Gastrocnemius medialis (tissue), 4 donors: ENCODE measurements at regions not wholly inside any gene's neighbourhood (a gene's known extent, or its start where the extent isn't known, plus 50 kb on each side); places are given as distances from the start of the nearest gene placed in this dataset.

Experiments used
- ATAC-seq, 2 donors: fragments of 150-250 bp; one replicate each; pipeline ENCODE4 v1.9.1; 2016
- DNase-seq, 2 donors: peaks; one replicate each; pipeline ENCODE4 v3.0.0-alpha.2; 2019
- H3K27ac ChIP-seq, 4 donors: fragments of 200-600 bp; sonication (generic); 1 replicate in 1 of 4; 2 replicates in 3 of 4; pipeline ENCODE4 v1.5.1; 2016 to 2018; ENCODE audit warnings: mild to moderate bottlenecking in 2 of 4, moderate library complexity in 1 of 4
- H3K27me3 ChIP-seq, 3 donors: fragments of 200-600 bp; sonication (generic) in 2 of 3; 1 replicate in 1 of 3; 2 replicates in 2 of 3; pipeline versions ENCODE4 v1.5.1 to v1.6.0; 2016 to 2019; ENCODE audit warnings: mild to moderate bottlenecking in 1 of 3, moderate library complexity in 1 of 3
- H3K36me3 ChIP-seq, 2 donors: fragments of 200-600 bp; sonication (generic) in 1 of 2; one replicate each; pipeline ENCODE4 v1.5.1; 2017 to 2018
- H3K4me1 ChIP-seq, 2 donors: fragments of 200-600 bp; sonication (generic) in 1 of 2; one replicate each; pipeline ENCODE4 v1.5.1; 2016 to 2017; ENCODE audit warnings: mild to moderate bottlenecking in 2 of 2
- H3K4me3 ChIP-seq, 4 donors: fragments of 200-600 bp; sonication (generic) in 3 of 4; 1 replicate in 1 of 4; 2 replicates in 3 of 4; pipeline ENCODE4 v1.5.1; 2016 to 2019; ENCODE audit warnings: mild to moderate bottlenecking in 2 of 4
- H3K9me3 ChIP-seq, 3 donors: fragments of 200-600 bp; sonication (generic) in 2 of 3; 1 replicate in 1 of 3; 2 replicates in 2 of 3; pipeline ENCODE4 v1.5.1; 2016 to 2019
- CTCF ChIP-seq, 5 experiments: fragments of 450-650 bp in 3 of 5; fragments of 200-600 bp in 2 of 5; sonication (generic) in 2 of 5; IDR thresholded peaks in 4 of 5; conservative IDR thresholded peaks in 1 of 5; 1 replicate in 4 of 5; 2 replicates in 1 of 5; pipeline ENCODE4 v1.5.1; 2016 to 2019; ENCODE audit warnings: antibody characterized with exemption in 5 of 5, mild to moderate bottlenecking in 3 of 5, moderate library complexity in 3 of 5
- POLR2A ChIP-seq, 2 donors: fragments of 450-650 bp; IDR thresholded peaks; one replicate each; pipeline ENCODE4 v1.6.1; 2017; ENCODE audit warnings: antibody characterized with exemption in 2 of 2, mild to moderate bottlenecking in 2 of 2, moderate library complexity in 2 of 2
- in situ Hi-C, 4 donors: fragments of 200-750 bp; cut with MboI; loops; one replicate each; pipeline versions ENCODE4 v1.15.0 to v1.8.0; 2017; ENCODE audit warnings: low sequenced_read_pairs in 4 of 4
- intact Hi-C: fragments of 100-400 bp; cut with DNase I; formaldehyde crosslinking; loops from one replicate; pipeline ENCODE4 v1.15.1; 2023; ENCODE audit warnings: low total_unique reads

- Histone ChIP-seq H3K36me3 (no peaks in the 10 kb centered on the region), H3K9me3 (no peaks in the 10 kb centered on the region), H3K4me1 (peaks cover 0 to 6% of the 10 kb centered on the region in 2 donors), H3K4me3 (no peak overlapping the region), H3K27me3 (no peaks in the 10 kb centered on the region), H3K27ac (no peak overlapping the region)
- intact Hi-C loops: no loop called here
- no peak for TF ChIP-seq CTCF (IDR thresholded peaks at IDR 0.05 in 4 of 5, conservative IDR thresholded peaks at IDR 0.05 in 1 of 5)
- TF ChIP-seq POLR2A (IDR thresholded peaks at IDR 0.05): no peak
- in situ Hi-C loops: no loop called here
- DNase-seq: no peak
- no peak for ATAC-seq
These were observed 209.7 kb upstream of the KLF4 start for GRCh38 chr9:107699231-107699630.

GRCh38 chr9:107698779-107699178 is 209.2 kb upstream of the KLF4 start:
- Histone ChIP-seq H3K27ac (no peak overlapping the region), H3K9me3 (no peaks in the 10 kb centered on the region), H3K27me3 (no peaks in the 10 kb centered on the region), H3K36me3 (no peaks in the 10 kb centered on the region), H3K4me3 (no peak overlapping the region), H3K4me1 (peaks cover 0 to 6% of the 10 kb centered on the region in 2 donors)
- TF ChIP-seq CTCF (IDR thresholded peaks at IDR 0.05 in 4 of 5, conservative IDR thresholded peaks at IDR 0.05 in 1 of 5) (no peak), POLR2A (IDR thresholded peaks at IDR 0.05) (no peak)
- ATAC-seq (no peak), DNase-seq (no peak)
- in situ Hi-C loops: no loop called here
- intact Hi-C loops: no loop called here

DNA sequence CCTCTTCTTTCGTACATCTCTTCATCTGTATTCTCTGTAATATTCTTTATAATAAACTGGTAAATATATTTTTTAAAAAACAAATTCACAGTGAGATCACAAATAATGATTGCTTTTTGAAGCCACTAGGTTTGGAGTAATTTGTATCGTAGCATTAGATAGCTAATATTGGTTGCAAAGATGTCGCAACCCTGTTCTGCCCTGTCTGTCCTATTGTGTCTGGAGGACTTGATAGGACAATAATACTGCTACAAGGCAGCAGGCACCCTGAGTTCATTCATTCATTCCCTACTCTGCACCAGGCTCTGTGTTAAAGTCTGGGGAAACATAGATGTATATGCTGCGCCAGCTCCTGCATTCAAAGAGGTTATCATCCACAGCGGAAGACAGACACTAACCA is 206.7 kb upstream of the KLF4 start:
- TF ChIP-seq POLR2A (IDR thresholded peaks at IDR 0.05): no peak
- no peak for TF ChIP-seq CTCF (IDR thresholded peaks at IDR 0.05 in 4 of 5, conservative IDR thresholded peaks at IDR 0.05 in 1 of 5)
- Histone ChIP-seq H3K4me3 (no peak overlapping the region), H3K27ac (no peak overlapping the region), H3K36me3 (no peaks in the 10 kb centered on the region), H3K27me3 (no peaks in the 10 kb centered on the region), H3K9me3 (no peaks in the 10 kb centered on the region), H3K4me1 (no peaks in the 10 kb centered on the region)
- intact Hi-C loops: no loop called here
- ATAC-seq (no peak), DNase-seq (no peak)
- in situ Hi-C loops: no loop called here

DNA sequence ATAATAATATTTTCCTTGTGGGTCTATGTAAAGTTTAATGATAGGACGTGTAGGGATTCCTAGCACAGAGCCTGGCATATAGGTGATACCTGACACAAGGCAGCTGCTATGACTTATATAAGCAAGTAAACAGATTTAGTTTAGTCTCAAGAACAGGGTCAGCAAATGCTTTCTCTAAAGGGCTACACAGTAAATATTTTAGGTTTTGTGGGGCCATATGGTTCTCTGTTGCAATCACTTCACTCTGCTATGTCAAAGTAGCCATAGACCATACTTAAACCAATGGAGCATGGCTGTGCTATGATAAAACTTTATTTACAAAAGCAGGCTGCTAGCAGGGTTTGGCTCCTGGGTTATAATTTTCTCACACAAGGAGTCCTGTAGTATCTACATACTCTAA is 204.8 kb upstream of the KLF4 start:
- no peaks in the 10 kb centered on the region for H3K4me1 ChIP-seq
- H3K9me3 ChIP-seq: no peaks in the 10 kb centered on the region
- no peak overlapping the region for H3K4me3 ChIP-seq
- DNase-seq: no peak
- no peaks in the 10 kb centered on the region for H3K36me3 ChIP-seq
- no peaks in the 10 kb centered on the region for H3K27me3 ChIP-seq
- ATAC-seq: no peak
- TF ChIP-seq CTCF (IDR thresholded peaks at IDR 0.05 in 4 of 5, conservative IDR thresholded peaks at IDR 0.05 in 1 of 5) (no peak), POLR2A (IDR thresholded peaks at IDR 0.05) (no peak)
- intact Hi-C loops (no loop called here), in situ Hi-C loops (no loop called here)
- H3K27ac ChIP-seq: no peak overlapping the region

GRCh38 chr9:107693625-107694326 is 204.2 kb upstream of the KLF4 start:
- no peaks in the 10 kb centered on the region for H3K9me3 ChIP-seq
- H3K4me1 ChIP-seq: no peaks in the 10 kb centered on the region
- no peak for TF ChIP-seq CTCF (IDR thresholded peaks at IDR 0.05 in 4 of 5, conservative IDR thresholded peaks at IDR 0.05 in 1 of 5)
- no peak for TF ChIP-seq POLR2A (IDR thresholded peaks at IDR 0.05)
- H3K36me3 ChIP-seq: no peaks in the 10 kb centered on the region
- no peaks in the 10 kb centered on the region for H3K27me3 ChIP-seq
- DNase-seq (no peak), ATAC-seq (no peak)
- no peak overlapping the region for H3K4me3 ChIP-seq
- no peak overlapping the region for H3K27ac ChIP-seq
- in situ Hi-C loops (no loop called here), intact Hi-C loops (no loop called here)
